KMS-11 (cell line): ENCODE measurements at regions not wholly inside any gene's neighbourhood (a gene's known extent, or its start where the extent isn't known, plus 50 kb on each side); places are given as distances from the start of the nearest gene placed in this dataset.

Experiments
- H2AFZ ChIP-seq: fragments of 200-600 bp; sonication (generic); 2 replicates; pipeline ENCODE4 v1.6.1; 2016; ENCODE audit warnings: antibody characterized with exemption, mixed run types, low read depth
- H3K27ac ChIP-seq: fragments of 200-600 bp; sonication (generic); 2 replicates; pipeline ENCODE4 v1.6.1; 2016; ENCODE audit warnings: mild to moderate bottlenecking, mixed run types
- H3K27me3 ChIP-seq: fragments of 200-600 bp; sonication (generic); 2 replicates; pipeline ENCODE4 v1.6.1; 2017; ENCODE audit warnings: mild to moderate bottlenecking, low read depth, mixed run types, moderate library complexity; ENCODE audit not compliant: insufficient read depth
- H3K36me3 ChIP-seq: fragments of 200-600 bp; sonication (generic); 2 replicates; pipeline ENCODE4 v1.6.1; 2017; ENCODE audit warnings: mild to moderate bottlenecking, mixed run types; ENCODE audit not compliant: insufficient read depth
- H3K4me1 ChIP-seq: fragments of 200-600 bp; sonication (generic); 2 replicates; pipeline ENCODE4 v1.6.1; 2016; ENCODE audit warnings: mild to moderate bottlenecking, low read depth, mixed run types; ENCODE audit not compliant: poor library complexity, severe bottlenecking
- H3K4me2 ChIP-seq: fragments of 200-600 bp; sonication (generic); 2 replicates; pipeline ENCODE4 v1.7.0; 2016; ENCODE audit warnings: mild to moderate bottlenecking, mixed run types
- H3K4me3 ChIP-seq: fragments of 200-600 bp; sonication (generic); IDR thresholded peaks from 2 replicates; pipeline ENCODE4 v1.6.1; 2017; ENCODE audit warnings: low read depth, low read length, mixed read lengths; ENCODE audit not compliant: insufficient read depth
- H3K79me2 ChIP-seq: fragments of 200-600 bp; sonication (generic); 2 replicates; pipeline ENCODE4 v1.6.1; 2016; ENCODE audit warnings: low read depth, mixed run types; ENCODE audit not compliant: insufficient read depth
- H3K9ac ChIP-seq: fragments of 200-600 bp; sonication (generic); 2 replicates; pipeline ENCODE4 v1.6.1; 2016; ENCODE audit warnings: mild to moderate bottlenecking, mixed run types
- H4K20me1 ChIP-seq: fragments of 200-600 bp; sonication (generic); 2 replicates; pipeline ENCODE4 v1.6.1; 2016; ENCODE audit warnings: mild to moderate bottlenecking, mixed run types; ENCODE audit not compliant: insufficient read depth
- CTCF ChIP-seq: fragments of 200-600 bp; sonication (generic); conservative IDR thresholded peaks from 2 replicates; pipeline ENCODE4 v1.6.1; 2017; ENCODE audit warnings: low read depth, mild to moderate bottlenecking, antibody characterized with exemption, low read length, moderate library complexity, mixed read lengths

GRCh38 chr2:21318263-21318662 lies 194.5 kb downstream of the TDRD15 start:
- Histone ChIP-seq H3K36me3 (no peaks in the 10 kb centered on the region), H3K27me3 (no peaks in the 10 kb centered on the region), H3K27ac (no peak overlapping the region), H2AFZ (no peak overlapping the region), H3K9ac (no peak overlapping the region), H3K79me2 (no peaks in the 10 kb centered on the region), H3K4me3 (no peak overlapping the region), H3K4me1 (no peaks in the 10 kb centered on the region), H4K20me1 (no peaks in the 10 kb centered on the region), H3K4me2 (no peak overlapping the region)
- no peak for TF ChIP-seq CTCF

GRCh38 chr2:21326152-21326551 lies 202.4 kb downstream of the TDRD15 start:
- Histone ChIP-seq H3K9ac (no peak overlapping the region), H3K27me3 (no peaks in the 10 kb centered on the region), H3K36me3 (no peaks in the 10 kb centered on the region), H4K20me1 (no peaks in the 10 kb centered on the region), H3K4me3 (no peak overlapping the region), H3K4me2 (no peak overlapping the region), H3K79me2 (no peaks in the 10 kb centered on the region), H3K4me1 (peaks cover 14% of the 10 kb centered on the region), H2AFZ (no peak overlapping the region), H3K27ac (no peak overlapping the region)
- TF ChIP-seq CTCF, result no peak

GRCh38 chr2:21328177-21328576 lies 204.4 kb downstream of the TDRD15 start:
- no peak overlapping the region for H3K4me2 ChIP-seq
- no peak for TF ChIP-seq CTCF
- no peaks in the 10 kb centered on the region for H3K79me2 ChIP-seq
- no peak overlapping the region for H3K9ac ChIP-seq
- no peak overlapping the region for H3K27ac ChIP-seq
- peaks cover 20% of the 10 kb centered on the region for H3K4me1 ChIP-seq
- H2AFZ ChIP-seq, result no peak overlapping the region
- no peaks in the 10 kb centered on the region for H4K20me1 ChIP-seq
- H3K36me3 ChIP-seq, result no peaks in the 10 kb centered on the region
- no peaks in the 10 kb centered on the region for H3K27me3 ChIP-seq
- H3K4me3 ChIP-seq, result no peak overlapping the region

GRCh38 chr2:21330786-21331391 lies 207.1 kb downstream of the TDRD15 start:
- TF ChIP-seq CTCF, result no peak
- H4K20me1 ChIP-seq, result no peaks in the 10 kb centered on the region
- no peak overlapping the region for H3K4me3 ChIP-seq
- no peaks in the 10 kb centered on the region for H3K79me2 ChIP-seq
- peak overlapping the region; percentile 37; the same call in 1 of the 2 replicates for H3K27ac ChIP-seq
- peak overlapping the region; percentile 24; the same call in 1 of the 2 replicates for H2AFZ ChIP-seq
- H3K36me3 ChIP-seq, result no peaks in the 10 kb centered on the region
- H3K4me2 ChIP-seq, result peak overlapping the region; percentile 31; the same call in 1 of the 2 replicates
- H3K27me3 ChIP-seq, result no peaks in the 10 kb centered on the region
- H3K4me1 ChIP-seq, result peaks cover 20% of the 10 kb centered on the region
- H3K9ac ChIP-seq, result no peak overlapping the region
